HG03196 (cell line): ENCODE measurements at regions not wholly inside any gene's neighbourhood (a gene's known extent, or its start where the extent isn't known, plus 50 kb on each side); places are given as distances from the start of the nearest gene placed in this dataset.

Experiments
- ATAC-seq: cut with Tn5 transposase; IDR thresholded peaks from one replicate; pipeline ENCODE4 v1.9.1; 2021; ENCODE audit not compliant: unreplicated experiment

DNA sequence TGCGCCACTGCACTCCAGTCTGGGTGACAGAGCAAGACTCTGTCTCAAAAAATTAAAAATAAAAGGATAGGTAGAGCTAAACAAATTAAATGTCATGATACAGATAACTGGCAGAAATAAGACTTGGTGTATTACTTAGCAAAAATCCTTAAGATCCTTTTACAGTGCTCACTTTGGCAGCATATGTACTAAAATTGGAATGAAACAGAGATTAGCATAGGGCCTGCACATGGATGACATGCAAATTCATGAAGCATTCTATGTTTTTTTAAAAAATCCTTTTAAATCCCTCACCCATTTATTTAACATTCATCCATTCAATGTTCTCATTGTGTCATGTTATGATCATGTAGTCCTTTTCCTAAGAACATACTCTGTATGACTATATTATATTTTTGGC lies 528.8 kb downstream of the CD83 start:
- ATAC-seq, result no peak

DNA sequence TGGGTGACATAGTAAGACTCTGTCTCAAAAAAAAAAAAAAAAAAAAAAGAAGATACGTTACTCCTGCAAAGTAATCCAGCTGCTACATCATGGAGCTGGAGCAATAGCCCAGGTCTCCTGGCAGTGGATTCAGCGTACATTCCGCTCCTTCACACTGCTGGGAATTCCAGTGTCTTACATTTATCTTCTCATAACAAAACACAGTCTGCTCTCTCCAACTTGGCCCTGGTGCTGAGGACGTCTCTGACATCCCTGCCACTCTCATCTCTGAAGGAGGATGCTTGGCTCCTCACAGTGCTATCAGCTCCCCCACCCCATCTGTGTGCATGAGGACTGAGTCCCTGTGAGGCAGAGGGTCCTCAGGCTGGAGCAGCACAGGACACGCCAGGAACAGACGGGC lies 529.8 kb downstream of the CD83 start:
- ATAC-seq, result no peak

DNA sequence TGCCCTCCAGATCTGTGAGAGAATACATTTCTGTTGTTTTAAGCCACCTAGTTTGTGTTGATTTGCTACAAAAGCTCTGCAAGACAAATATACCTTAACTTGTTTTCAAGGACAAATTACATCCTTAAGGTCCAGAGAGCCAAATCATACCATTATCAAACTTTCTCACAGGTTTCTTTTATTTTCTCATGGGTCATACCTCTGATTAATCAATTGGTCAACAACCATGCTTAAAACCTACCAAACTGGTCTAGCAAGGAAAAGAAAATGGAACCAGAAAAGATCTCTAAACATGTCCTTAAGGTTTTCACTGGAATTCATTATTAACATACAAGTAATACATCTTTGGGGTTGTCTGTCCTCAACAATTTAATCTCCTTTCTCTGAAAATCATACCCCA lies 535.0 kb downstream of the CD83 start:
- ATAC-seq, result no peak

DNA sequence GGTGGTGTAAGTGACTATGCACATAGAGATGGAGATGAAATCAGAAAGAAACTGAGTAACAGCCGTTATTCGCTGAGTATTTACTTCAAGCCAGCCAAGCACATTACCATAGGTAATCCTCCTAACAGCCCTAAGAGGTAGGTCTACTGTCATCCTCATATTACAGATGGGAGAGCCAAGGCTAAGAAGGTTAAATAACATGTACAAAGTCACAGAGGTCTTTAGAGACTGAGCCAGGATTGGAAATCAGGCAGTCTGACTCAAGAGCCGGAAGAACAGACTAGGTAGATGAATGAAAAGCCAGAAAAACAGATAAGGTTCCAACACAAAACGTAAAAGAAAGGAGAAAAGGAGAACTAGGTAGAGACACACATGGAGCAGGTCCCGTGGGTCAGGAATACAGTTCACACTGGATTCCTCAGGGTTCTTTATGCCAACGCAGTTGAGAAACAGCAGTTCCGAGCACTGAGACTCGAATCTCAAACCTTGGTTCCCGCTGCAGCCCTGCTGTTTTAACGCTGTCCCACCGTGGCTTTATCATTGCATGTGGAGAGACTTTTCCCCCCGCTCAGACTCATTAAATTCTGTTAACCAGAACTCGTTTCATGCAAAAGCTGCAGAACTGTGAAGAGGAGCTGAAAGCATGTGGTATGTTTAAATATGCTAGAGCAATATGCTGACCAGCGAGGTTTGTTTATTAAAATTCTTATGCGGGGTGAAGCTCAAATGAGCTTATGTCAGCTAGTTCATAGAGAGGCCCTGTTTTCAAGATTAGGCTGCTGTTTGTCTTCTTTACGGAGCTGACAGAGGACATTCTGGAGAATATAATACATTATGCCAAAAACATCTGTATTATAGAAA lies 537.9 kb downstream of the CD83 start:
- no peak for ATAC-seq

DNA sequence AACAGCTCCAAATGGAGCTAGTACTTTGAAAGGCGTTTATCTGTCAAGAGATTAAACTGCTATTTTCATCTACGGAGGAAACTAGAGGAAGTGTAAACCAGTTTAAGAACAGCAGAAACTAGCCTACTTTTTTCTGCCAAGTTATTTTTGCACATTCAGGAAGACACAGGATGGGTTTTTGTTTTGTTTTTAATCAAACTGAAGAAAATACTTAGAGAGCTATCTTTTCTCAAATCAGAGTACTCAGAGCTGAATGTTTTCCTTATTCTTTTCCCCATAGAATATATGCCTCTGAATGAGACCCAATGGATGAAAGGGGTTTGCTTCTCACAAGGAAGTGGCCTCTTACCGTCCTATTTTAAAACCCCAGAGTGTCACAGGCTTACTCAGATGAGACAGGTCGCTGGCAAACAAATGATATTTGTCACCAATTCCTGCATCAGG lies 538.5 kb downstream of the CD83 start:
- ATAC-seq, result no peak

DNA sequence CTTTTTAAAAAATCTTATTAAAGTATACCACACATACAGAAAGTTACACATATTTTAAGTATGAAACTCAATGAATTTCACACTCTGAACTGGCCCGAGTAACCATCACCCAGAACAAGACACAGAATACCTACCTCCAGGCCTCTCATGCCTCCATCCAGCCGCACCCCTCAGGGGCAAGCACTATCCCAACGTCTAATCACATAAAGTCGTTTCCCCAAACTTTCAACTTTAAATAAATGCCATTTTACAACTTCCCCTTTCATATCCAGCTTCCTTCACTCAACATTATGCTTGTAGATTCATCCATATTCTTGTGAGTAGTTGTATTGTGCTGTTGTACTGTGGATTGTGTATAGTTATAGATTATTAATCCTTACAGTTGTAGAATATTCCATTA lies 539.1 kb downstream of the CD83 start:
- no peak for ATAC-seq

DNA sequence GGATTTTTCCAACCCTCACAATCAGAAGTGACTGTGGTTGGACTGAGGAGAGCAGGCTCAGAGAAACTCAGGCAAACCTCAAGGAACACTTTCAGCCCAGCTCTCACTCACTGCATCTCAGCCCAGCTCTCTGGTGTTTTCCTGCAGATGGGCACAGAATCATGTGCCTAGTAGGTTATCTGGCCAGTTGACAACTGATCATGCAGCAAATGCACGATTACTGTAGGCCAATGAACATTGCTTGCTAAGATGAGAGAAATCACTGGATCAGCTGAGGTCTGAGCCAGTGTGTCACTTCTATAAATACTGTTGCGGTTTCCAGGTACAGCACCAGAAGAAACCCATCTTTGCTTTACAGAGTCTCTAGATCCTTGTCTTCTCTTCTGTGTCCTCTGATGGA lies 540.5 kb downstream of the CD83 start:
- ATAC-seq, result no peak

DNA sequence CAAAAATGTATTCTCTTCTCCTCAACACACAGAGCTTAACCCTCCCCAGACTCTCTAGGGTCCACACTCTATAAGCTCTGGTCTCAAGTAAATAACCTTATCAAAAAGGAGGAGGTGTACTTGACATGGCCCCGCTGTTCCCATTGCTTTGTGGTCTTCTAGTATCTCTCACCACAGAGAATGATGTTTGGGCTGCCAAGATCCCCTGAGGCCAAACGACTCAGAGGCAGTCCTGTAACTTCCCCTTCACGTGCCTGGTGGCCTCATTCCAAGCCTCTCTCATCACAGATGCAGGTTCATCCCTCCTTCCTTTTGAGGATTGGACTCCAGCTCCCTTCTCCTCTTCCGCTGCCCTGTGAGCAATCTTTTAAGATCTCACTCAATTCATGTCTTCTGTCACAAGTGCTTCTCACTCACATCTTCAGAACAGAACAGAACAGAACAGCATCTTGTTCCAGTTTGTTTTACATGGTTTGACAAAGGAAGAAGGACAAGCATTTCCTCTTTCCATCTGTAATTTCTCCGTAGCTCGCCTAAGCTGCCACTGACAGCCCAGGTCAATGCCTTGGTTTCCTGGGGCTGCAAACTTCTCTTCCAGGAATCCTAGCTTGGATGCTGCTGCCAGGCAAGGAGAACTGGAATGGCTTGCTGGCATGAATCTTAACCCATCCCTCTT lies 541.5 kb downstream of the CD83 start:
- ATAC-seq, result no peak

DNA sequence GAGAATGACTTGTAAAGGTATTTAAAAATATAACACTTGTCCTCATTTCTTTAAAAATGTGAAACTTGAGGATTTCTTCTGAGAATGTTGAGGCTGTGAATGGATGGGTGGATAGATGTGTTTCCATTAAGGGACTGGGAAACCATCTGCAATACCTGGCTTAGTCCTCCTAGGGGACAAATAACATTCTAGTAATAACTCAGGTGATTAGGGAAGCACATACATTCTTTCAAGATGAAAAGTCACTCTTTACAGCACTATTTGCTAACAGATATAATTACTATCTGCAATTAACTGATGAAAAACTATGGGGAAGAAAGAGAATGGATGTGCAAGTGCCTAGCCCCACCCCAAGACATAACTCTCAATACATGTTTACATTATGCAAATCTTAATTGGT lies 542.3 kb downstream of the CD83 start:
- no peak for ATAC-seq

DNA sequence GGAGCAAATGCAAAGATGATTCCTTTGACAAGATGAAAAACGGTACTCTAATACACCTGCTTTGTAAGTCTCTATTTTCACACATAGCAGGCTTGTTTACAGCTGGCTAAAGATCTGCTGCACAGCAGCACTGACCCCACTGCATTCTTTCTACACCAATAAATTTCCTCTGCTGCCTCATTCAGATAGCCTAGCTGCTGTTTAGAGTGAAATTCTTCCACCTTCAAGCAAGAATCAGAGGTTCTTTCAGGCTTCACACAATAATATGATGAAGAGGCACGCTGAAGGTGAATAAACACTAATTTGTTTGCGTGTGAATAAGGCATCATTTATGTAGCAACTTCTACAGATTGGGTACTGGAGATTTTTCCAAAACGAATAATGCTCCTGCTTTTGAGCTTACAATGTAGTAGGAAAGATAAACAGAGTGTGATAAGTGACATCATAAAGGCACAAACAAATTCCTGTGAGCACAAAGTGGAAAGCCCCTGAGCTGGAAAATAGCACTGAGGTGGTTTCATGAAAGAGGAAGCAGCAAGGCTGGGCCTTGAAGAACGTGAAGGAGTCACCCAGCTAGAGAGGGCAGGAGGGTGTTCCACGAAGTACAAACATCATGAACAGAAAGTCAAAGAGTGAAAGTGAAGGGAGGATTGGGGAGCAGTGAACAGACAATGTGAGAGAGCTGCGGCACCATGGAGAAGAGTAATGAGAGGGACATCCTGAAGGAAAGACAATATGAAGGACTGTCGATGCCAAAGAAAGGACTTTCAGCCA lies 543.4 kb downstream of the CD83 start:
- ATAC-seq, result no peak

DNA sequence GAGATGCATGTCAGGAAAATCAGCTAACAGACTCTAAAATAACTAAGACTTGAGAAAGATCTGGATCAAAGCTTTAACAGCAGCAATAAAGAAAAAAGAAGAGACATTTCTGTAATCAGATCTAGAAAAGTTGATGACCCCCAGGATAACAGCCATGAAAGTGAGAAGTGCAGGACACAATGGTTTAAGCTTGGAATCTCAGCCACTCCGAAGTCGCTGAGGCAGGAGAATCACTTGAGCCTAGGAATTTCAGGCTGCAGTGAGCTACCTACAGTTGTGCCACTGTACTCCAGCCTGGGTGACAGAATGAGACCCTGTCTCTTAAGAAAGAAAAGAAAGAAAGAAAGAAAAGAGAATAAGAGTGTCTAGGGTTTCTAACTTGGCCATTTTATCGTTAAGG lies 544.1 kb downstream of the CD83 start:
- no peak for ATAC-seq

DNA sequence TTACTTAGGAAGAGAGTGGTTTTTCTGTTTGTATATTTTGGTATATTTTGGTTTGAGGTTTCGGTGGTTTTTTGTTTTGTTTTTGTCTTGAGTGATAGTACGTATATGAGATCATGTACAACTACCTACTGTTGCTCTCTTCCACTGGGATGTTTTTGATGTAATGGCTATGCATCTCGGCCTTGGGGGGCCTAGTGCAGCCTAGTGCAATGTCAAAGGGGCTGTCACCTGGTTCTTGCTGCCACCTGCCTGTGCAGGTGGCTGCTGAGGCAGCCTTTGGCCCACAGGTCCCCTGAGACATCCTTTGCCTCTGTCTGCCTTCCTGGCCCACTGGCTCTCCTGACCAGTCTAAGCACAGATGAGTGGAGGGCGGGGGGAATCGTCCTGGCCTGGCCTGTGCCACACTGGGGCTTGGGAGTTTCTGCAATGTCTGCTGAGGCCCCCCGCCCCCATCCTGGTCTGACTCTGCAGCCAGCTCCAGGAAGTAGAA lies 546.6 kb downstream of the CD83 start:
- ATAC-seq, result no peak

DNA sequence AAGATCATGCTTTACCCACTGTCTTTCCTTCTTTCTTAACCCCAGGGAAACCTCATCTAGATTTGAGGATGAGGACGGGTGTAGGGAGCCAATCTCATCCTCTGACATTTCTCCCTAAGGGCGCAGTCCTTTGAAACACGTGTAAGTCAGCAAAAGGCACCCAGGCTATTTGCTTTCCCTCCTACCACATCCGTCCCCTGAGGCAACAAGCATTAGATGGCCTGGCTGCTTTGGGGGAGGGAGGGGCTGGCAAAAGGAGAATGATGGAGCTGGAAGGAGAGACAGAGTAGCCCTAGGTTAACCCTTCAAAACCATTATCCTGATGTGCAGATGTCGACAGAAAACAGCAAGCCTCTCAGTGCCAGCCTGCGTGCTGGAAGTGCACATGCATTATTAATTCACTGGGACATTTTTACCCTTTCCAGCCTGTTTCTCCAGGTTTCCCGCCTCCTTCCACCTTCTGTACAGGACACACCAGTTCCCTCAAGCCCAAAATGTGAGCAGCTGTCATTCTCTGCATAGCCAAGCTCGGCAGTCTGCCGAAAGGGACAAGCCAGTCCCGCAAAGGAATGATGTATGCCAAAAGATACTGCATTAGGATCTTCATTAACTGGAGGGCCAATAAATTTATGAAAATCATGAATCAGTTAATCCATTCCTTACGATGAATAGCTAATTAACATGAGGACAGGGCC lies 547.2 kb downstream of the CD83 start:
- no peak for ATAC-seq

DNA sequence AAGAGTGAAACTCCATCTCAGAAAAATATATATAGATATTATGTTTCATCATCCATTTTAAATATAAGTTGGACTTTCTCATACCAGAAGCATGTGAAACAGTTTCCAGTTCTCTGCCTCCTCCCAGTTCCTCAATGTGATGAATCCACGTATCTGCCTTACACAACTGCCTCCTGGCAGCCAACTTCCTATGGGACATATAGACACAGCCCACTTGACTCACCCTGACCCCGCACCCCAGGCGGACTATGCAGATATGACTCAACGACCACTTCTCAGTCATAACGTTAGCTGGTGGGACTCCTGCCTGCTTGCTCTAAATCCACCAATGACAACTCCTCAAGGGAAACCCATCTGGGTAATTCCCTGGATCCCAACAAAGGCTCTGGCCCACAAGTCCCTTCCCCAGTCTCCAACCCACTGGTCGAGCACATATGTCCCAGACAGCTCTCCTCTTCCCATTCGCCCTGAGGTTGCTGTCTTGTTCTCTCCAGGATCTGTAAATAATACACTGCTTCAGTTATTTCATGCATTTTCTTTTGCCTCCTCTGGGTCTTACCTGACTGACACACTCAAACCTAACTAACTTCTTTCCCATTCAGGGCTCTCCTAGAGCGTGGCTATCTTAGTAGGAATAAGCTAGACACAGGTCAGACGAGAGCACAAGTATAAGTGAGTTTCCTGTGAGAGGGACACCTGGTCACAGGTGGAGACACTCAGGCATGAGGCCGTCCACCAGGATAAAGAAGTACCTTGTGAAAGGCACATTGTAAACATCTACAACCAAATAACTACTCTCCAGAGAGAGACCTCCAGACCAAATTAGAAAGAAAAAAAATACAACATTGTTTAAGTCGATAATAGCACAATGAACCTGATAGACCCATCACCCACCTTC lies 548.5 kb downstream of the CD83 start:
- ATAC-seq, result no peak

DNA sequence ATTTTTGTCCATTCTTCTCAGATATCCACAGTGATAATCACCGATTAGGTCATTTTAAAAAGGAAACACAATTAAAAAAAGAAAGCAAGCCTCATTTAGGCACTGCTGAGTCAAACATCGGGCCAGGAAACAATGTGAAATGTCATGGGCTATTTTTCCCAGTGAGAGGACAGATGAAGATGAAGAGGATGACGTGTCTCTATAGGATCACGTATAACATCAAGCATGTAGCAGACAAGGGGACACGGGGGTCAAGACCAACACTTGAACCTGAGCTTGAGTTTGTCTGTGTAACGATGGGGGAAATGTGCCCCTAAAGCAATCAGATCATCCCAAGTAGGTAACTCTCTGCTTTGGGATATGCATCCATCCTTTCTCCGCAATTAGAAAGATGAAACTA lies 553.2 kb downstream of the CD83 start:
- ATAC-seq, result no peak

DNA sequence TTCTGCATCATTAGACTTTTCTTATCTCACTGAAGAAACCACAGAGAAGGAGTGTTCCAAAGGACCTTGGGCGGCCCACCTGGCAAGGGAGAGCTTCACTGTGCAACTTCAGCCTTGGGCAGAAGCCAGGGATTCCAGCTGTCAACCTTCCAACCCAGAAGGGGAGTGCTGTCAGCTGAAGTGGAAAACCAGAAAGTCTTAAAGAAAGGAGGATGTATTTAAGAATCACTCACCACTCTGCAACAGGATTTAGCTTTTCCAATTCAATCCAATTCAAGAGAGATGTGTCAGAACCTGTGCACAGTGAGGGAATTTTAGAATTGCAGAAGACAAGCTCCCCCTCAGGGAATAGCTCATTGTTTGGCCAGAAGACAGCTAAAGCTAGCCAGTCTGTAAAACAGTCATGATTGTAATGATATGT lies 553.7 kb downstream of the CD83 start:
- ATAC-seq, result no peak

DNA sequence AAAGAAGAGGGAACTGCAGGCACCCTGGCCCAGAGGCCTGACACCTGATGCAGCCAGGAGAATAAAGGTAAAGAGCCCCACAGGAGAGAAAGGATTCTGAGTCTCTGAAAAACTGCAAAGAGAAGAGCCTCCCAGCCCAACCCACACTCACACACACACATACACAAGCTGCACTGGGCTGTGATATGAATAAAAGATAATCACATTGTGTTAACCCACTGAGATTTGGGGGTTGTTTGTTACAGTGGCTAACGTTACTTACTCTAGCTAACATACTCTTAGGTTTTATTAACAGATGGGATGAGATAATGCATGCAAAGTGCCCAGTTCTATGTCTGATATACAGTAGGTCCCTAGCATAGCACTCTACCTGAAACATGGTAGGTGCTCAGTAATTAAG lies 554.4 kb downstream of the CD83 start:
- ATAC-seq, result no peak

DNA sequence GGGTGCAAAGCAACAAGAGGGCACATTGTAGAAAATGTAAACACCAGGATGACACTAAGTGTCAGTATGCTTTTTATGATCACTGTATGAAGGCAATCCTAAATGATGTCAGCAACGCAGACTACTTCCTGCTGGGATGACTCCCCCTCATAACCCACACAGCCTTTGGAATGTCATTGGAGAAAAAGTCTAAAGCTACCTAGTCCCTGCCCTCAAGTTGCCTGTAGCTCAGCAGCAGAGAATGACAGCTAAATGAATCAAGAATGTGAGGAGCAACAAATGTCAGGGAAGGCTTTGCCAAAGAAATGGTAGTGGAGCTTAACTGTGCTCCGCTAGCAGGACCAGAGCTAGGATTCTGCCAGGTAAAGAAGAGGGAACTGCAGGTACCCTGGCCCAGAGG lies 555.6 kb downstream of the CD83 start:
- ATAC-seq, result no peak

DNA sequence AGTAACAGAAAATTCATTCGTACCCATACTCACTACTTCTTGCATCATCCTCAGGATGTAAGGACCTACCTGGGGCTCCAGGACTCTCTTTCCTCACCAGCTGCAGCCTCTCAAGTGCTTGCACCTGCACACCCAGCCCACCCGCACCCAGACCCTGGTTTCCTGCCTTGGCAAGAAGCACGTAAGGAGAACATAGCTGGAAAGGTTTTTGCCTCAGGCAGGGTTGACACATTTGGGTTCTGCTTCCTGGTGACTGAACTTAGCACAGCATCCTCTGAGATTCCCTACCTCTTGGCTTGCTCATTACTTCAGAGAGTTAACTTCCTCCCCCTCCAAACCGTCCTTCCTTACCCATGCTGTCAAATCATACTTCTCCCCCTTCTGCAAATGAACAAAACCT lies 556.9 kb downstream of the CD83 start:
- no peak for ATAC-seq
